HG02885 (cell line): ENCODE measurements at regions not wholly inside any gene's neighbourhood (a gene's known extent, or its start where the extent isn't known, plus 50 kb on each side); places are given as distances from the start of the nearest gene placed in this dataset.

Source experiments
- ATAC-seq: cut with Tn5 transposase; IDR thresholded peaks from one replicate; pipeline ENCODE4 v1.9.1; 2021; ENCODE audit warnings: mild to moderate bottlenecking; ENCODE audit not compliant: unreplicated experiment, poor library complexity

DNA sequence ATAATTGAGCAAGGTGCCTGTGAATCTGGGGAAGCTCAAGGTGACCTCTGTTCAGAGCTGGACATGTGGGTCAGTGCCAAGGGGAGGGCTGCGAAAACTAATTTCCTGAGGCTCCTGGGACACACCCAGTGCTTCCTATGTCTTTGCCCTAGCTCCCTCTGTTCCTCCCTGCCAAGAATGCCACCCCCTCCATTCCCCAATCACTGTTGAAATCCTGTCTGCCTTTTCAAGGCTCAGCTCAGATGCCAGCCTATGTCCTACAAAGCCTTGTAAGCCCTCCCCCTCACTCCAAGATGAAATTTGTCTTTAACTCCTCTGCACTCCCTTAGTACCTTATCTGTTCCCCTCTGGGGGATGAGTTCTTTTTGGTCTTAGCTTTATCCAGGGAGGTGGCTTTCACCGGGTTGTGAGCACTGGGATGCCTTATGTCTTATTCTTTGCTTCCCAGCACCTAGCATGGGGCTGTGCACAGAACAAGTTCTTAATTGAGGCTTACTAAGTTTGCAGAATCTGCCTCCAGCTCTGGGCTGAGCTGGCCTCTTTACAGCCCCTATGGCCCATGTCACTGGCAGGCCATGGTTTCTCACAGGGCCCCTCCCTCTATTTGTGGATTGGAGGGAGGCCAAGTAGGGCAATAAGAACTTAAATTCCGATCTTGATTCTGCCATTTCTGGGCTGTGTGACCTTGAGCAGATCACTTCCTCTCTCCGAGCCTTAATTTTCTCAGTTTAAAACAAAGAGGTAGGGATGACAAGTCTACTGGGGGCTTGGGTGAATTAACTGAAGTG, 51.5 kb upstream of the EPB41L1 start:
- ATAC-seq, result no peak

DNA sequence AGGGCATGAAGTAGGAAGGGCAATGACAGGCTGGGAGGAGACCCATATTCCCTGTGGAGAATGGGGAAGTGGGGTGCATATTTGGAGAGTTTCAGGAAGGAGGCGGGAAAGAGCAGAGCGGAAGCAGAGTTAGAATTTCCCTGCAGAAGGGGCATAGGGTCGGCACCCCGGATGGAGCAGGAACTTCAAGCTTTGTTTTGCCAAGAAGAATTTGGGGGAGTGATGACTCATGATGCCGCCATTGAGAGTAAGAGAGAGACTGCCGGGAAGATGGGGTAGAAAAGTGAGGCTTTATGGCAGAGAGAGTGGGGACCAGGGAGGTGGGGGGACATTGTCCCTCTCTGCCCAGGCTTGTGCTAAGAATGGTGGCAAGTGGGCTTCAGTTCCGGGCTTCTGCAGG, 50.3 kb upstream of the EPB41L1 start:
- ATAC-seq, result no peak
